Right ventricle myocardium superior (tissue), 1 donor: ENCODE measurements at regions not wholly inside any gene's neighbourhood (a gene's known extent, or its start where the extent isn't known, plus 50 kb on each side); places are given as distances from the start of the nearest gene placed in this dataset.

Experiments used
- ATAC-seq: fragments of 200-7000 bp; cut with Tn5 transposase; one replicate; pipeline ENCODE4 v1.9.1; 2020; ENCODE audit warnings: mild to moderate bottlenecking; ENCODE audit not compliant: poor library complexity
- DNase-seq: peaks from one replicate; pipeline ENCODE4 v3.0.0-alpha.2; 2020
- intact Hi-C: fragments of 100-400 bp; cut with DNase I; formaldehyde crosslinking; loops from one replicate; pipeline ENCODE4 v1.11.2; 2022
- donor health status: DM: no; HTN: yes; CAD: no; lungs with severe emphysema.

- ATAC-seq (peak; percentile 90), DNase-seq (no peak)
- intact Hi-C loops, result no loop called here
Observed at GRCh38 chr10:78727728-78728127, 341.0 kb upstream of the ZMIZ1 start.

DNA sequence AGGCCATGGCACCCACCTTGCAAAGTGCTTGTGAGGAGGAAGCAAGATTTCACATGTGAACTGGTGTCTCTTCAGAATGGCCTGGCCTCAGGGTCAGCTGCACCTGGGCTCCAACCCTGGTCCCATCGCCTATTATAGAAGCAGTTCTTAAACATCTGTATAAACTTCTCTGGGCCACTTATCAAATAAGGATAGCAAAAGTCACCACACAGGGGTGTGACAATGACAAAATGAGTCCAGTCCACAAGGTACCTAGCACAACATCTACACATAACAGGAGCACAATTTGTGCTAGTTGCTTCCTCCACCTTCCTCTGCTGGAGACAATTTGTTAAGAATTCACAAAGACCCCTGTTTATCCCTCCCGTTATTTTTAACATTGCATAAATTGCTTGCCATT is 340.6 kb upstream of the ZMIZ1 start:
- ATAC-seq, result peak; percentile 47
- no peak for DNase-seq
- intact Hi-C loops, result no loop called here

- intact Hi-C loops, result no loop called here
- no peak for DNase-seq
- ATAC-seq, result no peak
Observed at GRCh38 chr10:78729366-78729765, 339.4 kb upstream of the ZMIZ1 start.

DNA sequence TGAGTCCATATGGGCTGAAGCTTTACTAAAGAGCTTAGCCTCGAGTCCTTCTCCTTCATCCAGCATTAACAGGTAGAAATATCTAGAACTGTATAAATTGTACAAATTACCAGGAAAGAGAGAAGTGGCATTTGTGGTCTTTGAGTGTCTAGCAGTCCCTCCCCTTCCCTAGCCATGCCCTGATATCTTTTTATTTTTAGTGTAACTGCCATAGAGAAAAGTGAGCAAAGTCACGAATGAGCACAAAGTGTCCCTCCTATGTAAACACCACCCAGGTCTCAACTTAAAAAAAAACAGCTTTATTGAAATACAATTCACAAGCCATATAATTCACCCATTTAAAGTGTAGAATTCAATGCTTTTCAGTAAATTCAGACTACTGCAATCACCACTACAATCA is 339.0 kb upstream of the ZMIZ1 start:
- intact Hi-C loops, result no loop called here
- ATAC-seq, result no peak
- no peak for DNase-seq

DNA sequence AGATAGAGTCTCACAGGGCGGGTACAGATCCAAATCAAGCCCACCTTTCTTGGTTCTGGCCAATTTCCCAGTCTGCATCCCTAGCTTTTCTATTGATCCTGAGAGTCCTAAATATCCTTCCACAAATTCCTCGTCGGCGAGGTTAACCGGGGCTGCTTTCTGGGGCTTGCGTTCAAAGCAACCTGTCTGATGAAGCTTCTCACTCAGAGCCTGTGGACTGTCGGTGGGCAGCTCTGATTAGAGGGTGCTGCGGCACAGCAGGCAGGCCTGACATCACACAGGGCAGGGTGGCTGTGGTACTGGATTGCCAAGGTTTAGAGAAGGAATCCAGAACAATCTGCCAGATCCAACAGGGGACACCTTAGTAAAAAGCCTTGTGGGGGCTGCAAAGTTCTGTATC is 338.0 kb upstream of the ZMIZ1 start:
- intact Hi-C loops, result no loop called here
- ATAC-seq, result no peak
- DNase-seq, result no peak

- DNase-seq (no peak), ATAC-seq (no peak)
- intact Hi-C loops, result no loop called here
Observed at GRCh38 chr10:78731675-78732074, 337.1 kb upstream of the ZMIZ1 start.

DNA sequence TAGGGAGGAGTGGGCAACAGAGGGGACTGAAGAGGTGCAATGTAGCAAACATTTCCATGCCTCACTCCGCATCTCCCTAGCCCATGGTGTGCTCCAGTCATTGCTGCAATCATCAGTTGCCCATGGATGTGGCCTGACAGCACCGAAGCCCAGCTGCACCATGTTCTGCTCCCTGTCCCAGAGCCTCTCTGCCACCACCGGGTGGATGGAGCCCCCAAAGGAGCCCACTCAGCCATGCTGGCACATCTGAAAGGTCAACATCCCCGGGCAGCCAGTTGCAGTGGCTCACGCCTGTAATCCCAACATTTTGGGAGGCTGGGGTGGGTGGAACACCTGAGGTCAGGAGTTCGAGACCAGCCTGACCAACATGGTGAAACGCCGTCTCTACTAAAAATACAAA is 336.4 kb upstream of the ZMIZ1 start:
- intact Hi-C loops, result no loop called here
- ATAC-seq (no peak), DNase-seq (no peak)

DNA sequence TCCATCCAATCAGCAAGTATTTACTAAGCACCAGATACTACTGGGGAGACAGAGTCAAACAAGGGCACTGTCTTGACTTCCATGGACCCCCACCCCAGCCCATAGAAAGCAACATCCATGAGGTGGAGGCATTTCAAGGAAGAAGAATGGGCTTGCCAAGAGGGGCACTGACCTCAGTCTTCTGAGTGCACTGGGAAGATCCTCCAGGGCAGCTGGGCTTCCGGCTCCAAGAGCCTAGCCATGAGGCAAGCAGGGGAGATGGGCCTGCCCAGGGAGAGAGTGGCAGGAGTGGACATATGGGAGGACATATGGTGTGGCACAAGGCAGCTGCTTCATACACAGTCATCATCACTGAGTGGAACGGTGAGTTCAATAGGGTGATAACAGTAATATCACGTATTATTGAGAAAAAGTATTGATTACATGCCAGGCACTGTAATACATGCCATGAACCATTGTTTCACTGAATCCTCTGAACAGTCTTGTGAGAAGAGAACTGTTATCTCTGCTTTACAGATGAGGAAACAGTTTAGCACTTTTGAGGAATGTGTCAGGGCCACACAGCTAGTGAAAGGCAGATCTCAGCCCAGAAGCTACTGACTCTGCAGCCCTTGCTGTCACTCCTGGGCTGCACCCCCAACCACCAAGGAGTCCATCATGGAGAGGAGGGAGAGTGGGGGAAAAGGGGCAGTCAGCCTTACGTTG is 331.7 kb upstream of the ZMIZ1 start:
- ATAC-seq (no peak), DNase-seq (no peak)
- intact Hi-C loops, result no loop called here

GRCh38 chr10:78737883-78738856 is 330.6 kb upstream of the ZMIZ1 start:
- DNase-seq (no peak), ATAC-seq (no peak)
- intact Hi-C loops, result no loop called here

- no peak for DNase-seq
- ATAC-seq, result no peak
- intact Hi-C loops, result no loop called here
Observed at GRCh38 chr10:78738861-78739260, 329.9 kb upstream of the ZMIZ1 start.

- intact Hi-C loops, result no loop called here
- ATAC-seq, result no peak
- no peak for DNase-seq
Observed at GRCh38 chr10:78739444-78740053, 329.2 kb upstream of the ZMIZ1 start.

DNA sequence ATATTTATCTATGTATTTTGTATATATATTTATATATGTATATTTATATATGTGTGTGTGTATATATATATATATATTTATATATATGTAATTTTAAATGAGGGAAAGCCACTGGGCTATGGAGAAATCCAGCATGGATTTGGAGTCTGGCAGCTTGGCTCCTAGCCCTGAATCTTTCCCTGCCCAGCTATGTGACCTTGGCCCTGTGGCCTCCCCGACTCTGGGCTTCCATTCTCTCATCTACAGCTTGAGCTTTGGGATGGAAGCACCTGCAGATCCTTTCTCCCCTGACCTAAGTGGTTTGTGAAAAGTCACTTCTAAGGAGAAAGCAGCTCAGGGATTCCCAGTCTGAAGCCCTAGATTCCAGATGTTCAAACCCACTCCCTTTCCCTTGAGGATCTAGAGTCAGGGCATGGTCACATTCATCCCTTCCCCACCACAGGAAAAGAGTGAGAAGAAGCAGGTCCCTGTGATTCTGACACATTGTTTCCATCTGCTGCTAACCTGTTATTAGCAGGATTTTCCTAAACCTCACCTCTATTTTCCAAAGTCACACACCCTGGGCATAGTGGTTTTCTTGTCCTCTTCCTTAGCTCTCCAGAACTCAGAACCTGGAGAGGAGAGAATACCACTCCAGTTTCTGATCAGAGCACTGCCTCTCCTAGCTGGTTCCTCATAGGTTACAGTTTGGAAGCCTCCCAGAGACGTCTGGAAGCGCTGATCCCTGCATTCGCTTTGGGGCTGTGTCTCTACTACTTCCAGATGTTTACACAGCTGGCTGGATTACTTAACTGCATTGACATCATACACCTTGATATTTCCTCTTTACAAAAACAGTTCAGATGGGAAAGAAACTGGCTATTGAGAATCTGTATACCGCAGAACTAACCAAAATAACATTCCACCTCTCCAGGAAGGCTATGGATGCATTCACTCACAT is 327.5 kb upstream of the ZMIZ1 start:
- DNase-seq (no peak), ATAC-seq (no peak)
- intact Hi-C loops, result no loop called here

DNA sequence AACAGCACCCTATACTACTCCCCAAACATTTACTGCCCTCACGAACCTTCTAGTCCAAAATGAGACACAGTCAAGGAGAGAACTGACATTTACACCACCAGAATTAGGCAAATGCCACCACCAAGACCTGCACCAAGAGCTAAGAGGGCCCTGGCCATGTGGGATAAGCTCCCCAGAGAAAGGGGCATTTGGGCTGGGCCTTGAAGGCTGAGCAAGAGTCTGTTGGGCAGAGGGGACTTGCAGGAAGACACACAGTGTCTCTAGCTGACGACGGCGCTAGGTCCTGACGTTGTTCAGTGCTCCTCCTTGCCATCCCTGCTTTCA is 326.4 kb upstream of the ZMIZ1 start:
- intact Hi-C loops, result no loop called here
- no peak for DNase-seq
- ATAC-seq, result no peak

GRCh38 chr10:78742730-78743615 is 325.8 kb upstream of the ZMIZ1 start:
- ATAC-seq, result peak; percentile 54
- intact Hi-C loops, result no loop called here
- peak; percentile 48 for DNase-seq

- no peak for ATAC-seq
- no peak for DNase-seq
- intact Hi-C loops, result no loop called here
Observed at GRCh38 chr10:78744056-78744455, 324.7 kb upstream of the ZMIZ1 start.

- DNase-seq, result peak; percentile 53
- intact Hi-C loops, result no loop called here
- ATAC-seq, result peak; percentile 73
Observed at GRCh38 chr10:78744491-78745090, 324.2 kb upstream of the ZMIZ1 start.

- ATAC-seq, result peak; percentile 65
- DNase-seq, result no peak
- intact Hi-C loops, result no loop called here
Observed at GRCh38 chr10:78745441-78745840, 323.3 kb upstream of the ZMIZ1 start.
